SW 1271 (cell line): ENCODE measurements at regions not wholly inside any gene's neighbourhood (a gene's known extent, or its start where the extent isn't known, plus 50 kb on each side); places are given as distances from the start of the nearest gene placed in this dataset.
"Not testable (repeated sequence)": the region's sequence is repeated elsewhere in the genome, so short reads cannot be mapped to it uniquely, and the experiment has no call there.

Experiments used
- DNase-seq, 2 experiments: peaks; one replicate each; lab custom pipeline; 2025; lab: John Stamatoyannopoulos, UW

- no peak for DNase-seq
Measured at GRCh38 chr6:95660544-95660943, 83.2 kb downstream of the MANEA start.

GRCh38 chr6:95670011-95670463 lies 92.7 kb downstream of the MANEA start:
- DNase-seq, result no peak

- DNase-seq, result no peak
Measured at GRCh38 chr6:95676011-95676628, 98.8 kb downstream of the MANEA start.

- DNase-seq, result no peak
Measured at GRCh38 chr6:95679981-95680380, 102.6 kb downstream of the MANEA start.

- DNase-seq, result no peak
Measured at GRCh38 chr6:95681736-95682135, 104.4 kb downstream of the MANEA start.

- no peak for DNase-seq
Measured at GRCh38 chr6:95682476-95682875, 105.1 kb downstream of the MANEA start.

GRCh38 chr6:95685822-95686221 lies 108.5 kb downstream of the MANEA start:
- no peak for DNase-seq

GRCh38 chr6:95686272-95686671 lies 108.9 kb downstream of the MANEA start:
- DNase-seq, result no peak

GRCh38 chr6:95686895-95687294 lies 109.6 kb downstream of the MANEA start:
- no peak for DNase-seq

- no peak for DNase-seq
Measured at GRCh38 chr6:95687839-95688238, 110.5 kb downstream of the MANEA start.

GRCh38 chr6:95690328-95690727 lies 113.0 kb downstream of the MANEA start:
- no peak for DNase-seq

GRCh38 chr6:95693108-95693507 lies 115.8 kb downstream of the MANEA start:
- no peak for DNase-seq

- DNase-seq, result no peak
Measured at GRCh38 chr6:95698271-95698670, 120.9 kb downstream of the MANEA start.

- DNase-seq, result no peak
Measured at GRCh38 chr6:95723638-95724037, 146.3 kb downstream of the MANEA start.

- no peak for DNase-seq
Measured at GRCh38 chr6:95725344-95725743, 148.0 kb downstream of the MANEA start.

- no peak for DNase-seq
Measured at GRCh38 chr6:95740157-95740556, 162.8 kb downstream of the MANEA start.

- DNase-seq, result no peak
Measured at GRCh38 chr6:95741045-95741444, 163.7 kb downstream of the MANEA start.

GRCh38 chr6:95742767-95743289 lies 165.5 kb downstream of the MANEA start:
- no peak for DNase-seq

- no peak for DNase-seq
Measured at GRCh38 chr6:95743591-95743990, 166.3 kb downstream of the MANEA start.

- DNase-seq, result not testable (repeated sequence)
Measured at GRCh38 chr6:95758236-95759069, 181.1 kb downstream of the MANEA start.

- DNase-seq, result no peak
Measured at GRCh38 chr6:95767897-95768463, 190.6 kb downstream of the MANEA start.

- no peak for DNase-seq
Measured at GRCh38 chr6:95768539-95768938, 191.2 kb downstream of the MANEA start.

GRCh38 chr6:95777338-95777737 lies 200.0 kb downstream of the MANEA start:
- DNase-seq, result no peak
